CD4-positive, alpha-beta memory T cell (primary cell): ENCODE measurements at regions not wholly inside any gene's neighbourhood (a gene's known extent, or its start where the extent isn't known, plus 50 kb on each side); places are given as distances from the start of the nearest gene placed in this dataset.

Source experiments
- CTCF ChIA-PET: fragments of 350-600 bp; sonication (Branson Sonifier 250); formaldehyde crosslinking; loops from one replicate; lab custom pipeline; 2021; ENCODE audit warnings: inconsistent platforms; ENCODE audit not compliant: partially characterized antibody; lab: Charles Lee
- POLR2A ChIA-PET: fragments of 350-600 bp; sonication (Branson Sonifier 250); formaldehyde crosslinking; loops from one replicate; lab custom pipeline; 2021; ENCODE audit not compliant: partially characterized antibody; lab: Charles Lee
- DNase-seq, 5 donors: peaks; one replicate each; pipeline versions ENCODE4 v3.0.0 to v3.0.0-alpha.2; 2020 to 2022; ENCODE audit warnings: mixed read lengths in 1 of 5
- H3K27ac ChIP-seq: one replicate; pipeline ENCODE4 v1.7.0; 2013; ENCODE audit warnings: low read depth, low read length
- H3K27me3 ChIP-seq: 2 replicates; pipeline ENCODE4 v1.7.0; 2013; ENCODE audit warnings: mild to moderate bottlenecking, low read length, moderate library complexity; ENCODE audit not compliant: insufficient read depth
- H3K36me3 ChIP-seq: 2 replicates; pipeline ENCODE4 v1.7.0; 2013; ENCODE audit warnings: mild to moderate bottlenecking, low read length, moderate library complexity; ENCODE audit not compliant: insufficient read depth
- H3K4me1 ChIP-seq: 2 replicates; pipeline ENCODE4 v1.7.0; 2013; ENCODE audit warnings: mild to moderate bottlenecking, low read length, moderate library complexity; ENCODE audit not compliant: insufficient read depth
- H3K4me3 ChIP-seq, 2 donors: one replicate each; pipeline ENCODE4 v1.7.0; 2013; ENCODE audit warnings: low read length in 2 of 2, mild to moderate bottlenecking in 1 of 2
- H3K9me3 ChIP-seq, 2 donors: one replicate each; pipeline ENCODE4 v1.7.0; 2013; ENCODE audit warnings: low read length in 2 of 2, control low read depth in 1 of 2; ENCODE audit not compliant: control insufficient read depth in 1 of 2
- H3K27ac Mint-ChIP-seq, 7 donors: one replicate each; pipeline ENCODE4 v1.8.0; 2020 to 2021; ENCODE audit warnings: mixed read lengths in 7 of 7, mild to moderate bottlenecking in 6 of 7, inconsistent platforms in 3 of 7, moderate library complexity in 3 of 7
- H3K27me3 Mint-ChIP-seq, 2 donors: one replicate each; pipeline ENCODE4 v1.8.0; 2020 to 2021; ENCODE audit warnings: mixed read lengths in 2 of 2
- H3K36me3 Mint-ChIP-seq, 2 donors: one replicate each; pipeline ENCODE4 v1.8.0; 2020 to 2021; ENCODE audit warnings: mixed read lengths in 2 of 2, inconsistent platforms in 1 of 2, mild to moderate bottlenecking in 1 of 2
- H3K4me1 Mint-ChIP-seq, 4 donors: one replicate each; pipeline ENCODE4 v1.8.0; 2020 to 2021; ENCODE audit warnings: mixed read lengths in 4 of 4, mild to moderate bottlenecking in 1 of 4
- H3K4me3 Mint-ChIP-seq, 8 donors: one replicate each; pipeline ENCODE4 v1.8.0; 2020 to 2021; ENCODE audit warnings: mixed read lengths in 8 of 8, mild to moderate bottlenecking in 7 of 8, moderate library complexity in 6 of 8, inconsistent platforms in 3 of 8
- H3K9me3 Mint-ChIP-seq, 8 donors: one replicate each; pipeline ENCODE4 v1.8.0; 2020 to 2021; ENCODE audit warnings: mixed read lengths in 8 of 8, mild to moderate bottlenecking in 5 of 8, inconsistent platforms in 3 of 8, moderate library complexity in 1 of 8
- intact Hi-C: fragments of 100-400 bp; cut with micrococcal nuclease; formaldehyde crosslinking; loops from one replicate; pipeline ENCODE4 v1.15.1; 2023

DNA sequence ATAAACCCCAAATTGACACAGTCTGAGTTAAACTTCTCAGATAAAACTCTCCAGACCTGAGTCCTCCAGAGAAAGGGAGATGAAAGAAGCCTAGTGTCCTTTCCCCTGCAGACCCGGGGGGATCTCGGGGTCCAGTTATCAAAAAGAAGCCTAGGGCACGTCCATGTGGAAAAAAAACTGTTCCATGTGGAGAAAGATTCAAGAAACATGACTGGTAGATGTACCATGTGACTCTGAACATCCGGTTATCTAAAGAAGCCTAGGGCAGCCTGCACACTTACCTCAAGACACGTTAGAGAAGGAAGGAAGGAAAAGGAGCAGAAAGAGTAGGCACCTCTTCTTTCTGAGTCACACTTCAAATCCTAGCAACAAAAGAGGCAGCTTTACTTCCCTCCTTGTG, 421.0 kb downstream of the LRATD1 start:
- Histone ChIP-seq H3K36me3 (no peaks in the 10 kb centered on the region), H3K27me3 (no peaks in the 10 kb centered on the region), H3K4me1 (no peaks in the 10 kb centered on the region), H3K9me3 (no peaks in the 10 kb centered on the region), H3K4me3 (no peak overlapping the region), H3K27ac (no peak overlapping the region)
- H3K9me3 Mint-ChIP-seq: peaks cover 0 to 2% (median 0%) of the 10 kb centered on the region in 8 donors
- intact Hi-C loops: no loop called here
- H3K27me3 Mint-ChIP-seq: peaks cover 7 to 9% of the 10 kb centered on the region in 2 donors
- peaks cover 0 to 2% (median 0%) of the 10 kb centered on the region in 4 donors for H3K4me1 Mint-ChIP-seq
- H3K36me3 Mint-ChIP-seq: no peaks in the 10 kb centered on the region
- ChIA-PET POLR2A (no interaction called here), CTCF (no interaction called here)
- no peak overlapping the region for H3K27ac Mint-ChIP-seq
- DNase-seq: no peak
- H3K4me3 Mint-ChIP-seq: no peak overlapping the region

DNA sequence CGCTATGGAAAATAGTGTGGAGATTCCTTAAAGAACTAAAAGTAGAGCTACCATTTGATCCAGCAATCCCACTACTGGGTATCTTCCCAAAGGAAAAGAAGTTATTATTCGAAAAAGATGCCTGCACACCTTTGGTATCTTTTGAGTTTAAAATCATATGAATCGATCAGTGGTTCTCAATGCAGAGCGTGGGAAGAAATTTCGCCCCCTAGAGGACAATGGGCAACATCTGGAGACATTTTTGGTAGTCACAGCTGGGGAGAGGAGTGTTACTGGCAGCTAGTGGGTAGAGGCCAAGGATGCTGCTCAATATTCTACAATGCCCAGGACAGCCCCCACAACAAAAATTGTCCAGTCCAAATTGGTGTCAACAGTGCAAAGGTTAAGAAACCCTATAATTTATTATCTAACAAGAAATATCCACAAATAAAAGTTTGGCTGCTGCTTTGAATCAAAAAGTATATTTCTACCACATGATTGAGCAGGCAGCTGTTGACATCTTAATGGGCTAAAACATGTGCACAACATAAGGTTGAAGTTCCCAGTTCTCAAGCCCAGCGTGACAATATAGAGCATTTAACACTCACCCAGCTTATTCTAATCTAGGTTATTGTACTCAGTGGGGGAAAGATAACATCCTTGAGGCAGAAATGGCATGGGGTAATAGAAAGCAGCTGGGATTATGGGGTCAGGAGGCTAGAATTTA, 425.7 kb downstream of the LRATD1 start:
- Mint-ChIP-seq H3K4me3 (no peak overlapping the region), H3K36me3 (no peaks in the 10 kb centered on the region), H3K4me1 (no peaks in the 10 kb centered on the region), H3K27me3 (peaks cover 14 to 15% of the 10 kb centered on the region in 2 donors), H3K9me3 (peaks cover 0 to 2% (median 0%) of the 10 kb centered on the region in 8 donors), H3K27ac (no peak overlapping the region)
- intact Hi-C loops: no loop called here
- no peaks in the 10 kb centered on the region for H3K36me3 ChIP-seq
- CTCF ChIA-PET: no interaction called here
- H3K4me3 ChIP-seq: no peak overlapping the region
- H3K9me3 ChIP-seq: no peaks in the 10 kb centered on the region
- POLR2A ChIA-PET: no interaction called here
- peaks cover 2% of the 10 kb centered on the region for H3K27me3 ChIP-seq
- H3K27ac ChIP-seq: no peak overlapping the region
- no peaks in the 10 kb centered on the region for H3K4me1 ChIP-seq
- DNase-seq: no peak

DNA sequence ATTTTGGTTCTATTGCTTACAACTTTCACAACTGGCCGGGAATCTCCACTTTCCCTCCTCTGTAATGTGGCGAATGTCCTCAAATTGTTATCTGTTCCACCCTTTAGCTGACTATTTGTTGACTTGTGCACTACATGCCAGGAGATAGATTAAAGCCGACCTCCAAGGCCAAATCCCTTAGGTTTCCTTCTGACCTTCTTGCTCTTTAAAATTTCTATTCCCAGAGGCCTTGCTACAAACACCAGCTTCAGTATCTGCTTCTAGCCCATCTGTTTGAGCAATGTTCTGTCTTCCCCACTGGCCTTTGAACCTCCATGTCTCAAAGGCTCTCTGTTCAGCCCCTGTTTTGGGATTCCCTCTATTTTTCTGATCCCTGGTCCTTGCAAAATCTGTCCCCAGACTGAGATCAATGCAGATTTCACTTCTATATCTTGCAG, 426.2 kb downstream of the LRATD1 start:
- H3K36me3 Mint-ChIP-seq: no peaks in the 10 kb centered on the region
- intact Hi-C loops: no loop called here
- H3K9me3 Mint-ChIP-seq: peaks cover 0 to 3% (median under 1%) of the 10 kb centered on the region in 8 donors
- Histone ChIP-seq H3K4me3 (no peak overlapping the region), H3K4me1 (no peaks in the 10 kb centered on the region), H3K27ac (no peak overlapping the region), H3K27me3 (peaks cover 3% of the 10 kb centered on the region), H3K9me3 (no peaks in the 10 kb centered on the region), H3K36me3 (no peaks in the 10 kb centered on the region)
- DNase-seq: no peak
- ChIA-PET CTCF (no interaction called here), POLR2A (no interaction called here)
- no peaks in the 10 kb centered on the region for H3K4me1 Mint-ChIP-seq
- no peak overlapping the region for H3K4me3 Mint-ChIP-seq
- H3K27me3 Mint-ChIP-seq: peaks cover 14 to 17% of the 10 kb centered on the region in 2 donors
- no peak overlapping the region for H3K27ac Mint-ChIP-seq

DNA sequence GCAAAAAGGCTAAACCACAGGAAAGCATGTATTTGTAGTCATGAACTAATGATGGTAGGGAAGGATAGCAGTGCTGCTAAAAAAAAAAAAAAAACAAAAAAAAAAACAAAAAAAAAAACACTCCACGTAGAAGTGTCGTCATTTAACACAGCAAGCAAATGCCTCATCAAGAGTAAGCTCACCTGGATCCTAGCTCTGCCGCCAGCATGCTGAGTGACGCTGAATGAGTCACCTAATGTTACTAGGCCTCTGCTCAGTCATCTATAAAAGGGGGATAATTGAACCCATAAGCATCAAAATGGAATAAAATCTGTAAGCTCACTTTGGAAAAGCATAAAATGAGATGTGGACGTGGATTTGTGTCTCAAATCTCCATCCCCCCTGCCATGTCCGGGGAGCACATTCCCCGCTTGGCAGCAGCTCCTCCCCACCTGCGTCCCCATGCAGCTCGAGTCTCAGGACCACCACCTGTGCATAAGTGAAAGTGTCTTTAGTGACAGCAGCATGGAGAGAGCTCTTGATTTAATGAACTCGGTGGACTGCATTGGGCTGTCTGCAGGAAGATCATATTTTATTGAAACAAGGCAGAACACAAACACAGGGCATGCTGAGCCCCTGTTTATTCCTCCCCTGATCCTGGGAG, 427.5 kb downstream of the LRATD1 start:
- POLR2A ChIA-PET: no interaction called here
- H3K4me3 ChIP-seq: no peak overlapping the region
- Mint-ChIP-seq H3K36me3 (no peaks in the 10 kb centered on the region), H3K27ac (no peak overlapping the region), H3K27me3 (peaks cover 14 to 15% of the 10 kb centered on the region in 2 donors), H3K9me3 (peaks cover 0 to 5% (median 2%) of the 10 kb centered on the region in 8 donors), H3K4me3 (no peak overlapping the region), H3K4me1 (no peaks in the 10 kb centered on the region)
- CTCF ChIA-PET: no interaction called here
- no peak overlapping the region for H3K27ac ChIP-seq
- intact Hi-C loops: no loop called here
- DNase-seq: no peak
- H3K27me3 ChIP-seq: peaks cover 3% of the 10 kb centered on the region
- H3K4me1 ChIP-seq: no peaks in the 10 kb centered on the region
- no peaks in the 10 kb centered on the region for H3K36me3 ChIP-seq
- no peaks in the 10 kb centered on the region for H3K9me3 ChIP-seq

DNA sequence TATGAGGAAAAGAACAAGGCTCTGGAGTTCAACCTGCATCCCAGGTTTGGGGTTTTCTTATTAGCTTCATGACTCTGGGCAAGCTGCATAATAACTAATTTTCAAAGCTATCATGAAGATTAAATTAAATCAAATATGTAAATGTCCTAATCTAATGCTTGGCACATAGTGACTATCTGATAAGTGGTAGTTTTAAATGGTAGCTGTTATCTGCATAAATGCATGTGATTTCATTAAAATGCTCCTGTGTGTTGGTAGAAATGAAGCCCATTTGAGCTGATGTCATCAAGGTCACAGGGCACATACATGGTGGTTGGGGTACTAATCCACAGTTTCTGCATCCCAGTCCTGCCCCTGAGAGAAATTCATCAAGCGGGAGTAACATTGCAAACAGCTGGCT, 428.8 kb downstream of the LRATD1 start:
- H3K4me1 Mint-ChIP-seq: no peaks in the 10 kb centered on the region
- H3K9me3 Mint-ChIP-seq: peaks cover 0 to 11% (median 3%) of the 10 kb centered on the region in 8 donors
- H3K4me1 ChIP-seq: no peaks in the 10 kb centered on the region
- ChIA-PET POLR2A (no interaction called here), CTCF (interaction anchor here (0.7 kb wide), 1 partner anchor 10 kb away, joined by 3 read pairs; no protein-coding TSS in a partner anchor)
- no peak for DNase-seq
- no peaks in the 10 kb centered on the region for H3K36me3 ChIP-seq
- no peaks in the 10 kb centered on the region for H3K36me3 Mint-ChIP-seq
- peaks cover 9 to 11% of the 10 kb centered on the region in 2 donors for H3K27me3 Mint-ChIP-seq
- H3K27me3 ChIP-seq: peaks cover 3% of the 10 kb centered on the region
- H3K27ac ChIP-seq: no peak overlapping the region
- H3K4me3 ChIP-seq: no peak overlapping the region
- H3K4me3 Mint-ChIP-seq: no peak overlapping the region
- intact Hi-C loops: no loop called here
- H3K27ac Mint-ChIP-seq: no peak overlapping the region
- H3K9me3 ChIP-seq: no peaks in the 10 kb centered on the region

DNA sequence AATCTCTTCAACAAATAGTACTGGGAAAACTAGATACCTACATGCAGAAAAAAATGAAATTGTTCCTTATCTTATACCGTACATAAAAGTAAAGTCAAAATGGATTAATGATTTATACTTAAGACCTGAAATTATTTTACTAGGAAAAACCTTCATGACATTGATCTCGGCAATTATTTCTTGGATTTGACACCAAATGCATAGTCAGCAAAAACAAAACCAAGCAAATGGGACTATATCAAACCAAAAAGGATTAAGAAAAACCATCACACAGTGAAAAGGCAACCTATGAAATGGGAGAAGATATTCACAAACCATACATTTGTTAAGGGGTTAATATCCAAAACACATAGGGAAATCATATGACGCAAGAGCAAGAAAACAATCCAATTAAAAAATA, 433.6 kb downstream of the LRATD1 start:
- ChIA-PET CTCF (no interaction called here), POLR2A (no interaction called here)
- no peak overlapping the region for H3K27ac Mint-ChIP-seq
- Histone ChIP-seq H3K4me3 (no peak overlapping the region), H3K27me3 (peaks cover 3% of the 10 kb centered on the region), H3K4me1 (no peaks in the 10 kb centered on the region), H3K36me3 (no peaks in the 10 kb centered on the region), H3K27ac (no peak overlapping the region), H3K9me3 (no peaks in the 10 kb centered on the region)
- H3K9me3 Mint-ChIP-seq: peaks cover 0 to 11% (median 4%) of the 10 kb centered on the region in 8 donors
- no peak overlapping the region for H3K4me3 Mint-ChIP-seq
- no peaks in the 10 kb centered on the region for H3K36me3 Mint-ChIP-seq
- H3K27me3 Mint-ChIP-seq: peaks cover 6 to 9% of the 10 kb centered on the region in 2 donors
- intact Hi-C loops: no loop called here
- DNase-seq: no peak
- H3K4me1 Mint-ChIP-seq: no peaks in the 10 kb centered on the region

DNA sequence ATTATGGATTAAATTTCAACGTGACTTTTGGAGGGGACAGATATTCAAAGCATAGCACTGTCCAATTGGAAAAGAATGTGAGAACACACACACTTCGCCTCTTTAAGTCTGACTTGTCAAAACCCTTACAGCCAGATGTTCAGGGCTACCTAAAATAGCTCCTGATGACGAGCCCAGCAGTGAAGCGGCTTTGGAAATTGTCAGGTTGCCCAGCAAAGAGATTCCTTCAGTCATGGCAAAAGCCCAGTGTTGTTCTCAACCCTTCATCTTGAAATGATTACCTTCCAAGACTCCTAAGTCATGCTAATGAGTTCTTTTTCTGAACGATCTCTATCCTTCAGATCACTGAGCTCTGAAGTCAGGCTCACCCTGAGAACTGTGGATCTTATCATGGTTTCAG, 436.6 kb downstream of the LRATD1 start:
- H3K9me3 Mint-ChIP-seq: peaks cover 0 to 7% (median 3%) of the 10 kb centered on the region in 8 donors
- H3K9me3 ChIP-seq: no peaks in the 10 kb centered on the region
- H3K27me3 ChIP-seq: no peaks in the 10 kb centered on the region
- no peaks in the 10 kb centered on the region for H3K4me1 ChIP-seq
- H3K27ac ChIP-seq: no peak overlapping the region
- H3K36me3 ChIP-seq: no peaks in the 10 kb centered on the region
- ChIA-PET CTCF (no interaction called here), POLR2A (no interaction called here)
- H3K36me3 Mint-ChIP-seq: no peaks in the 10 kb centered on the region
- H3K4me1 Mint-ChIP-seq: no peaks in the 10 kb centered on the region
- no peak overlapping the region for H3K4me3 ChIP-seq
- no peak overlapping the region for H3K27ac Mint-ChIP-seq
- no peak overlapping the region for H3K4me3 Mint-ChIP-seq
- peaks cover 2 to 6% of the 10 kb centered on the region in 2 donors for H3K27me3 Mint-ChIP-seq
- intact Hi-C loops: no loop called here
- DNase-seq: no peak
